AG04449 (cell line): ENCODE measurements at regions not wholly inside any gene's neighbourhood (a gene's known extent, or its start where the extent isn't known, plus 50 kb on each side); places are given as distances from the start of the nearest gene placed in this dataset.

Experiments
- CTCF ChIA-PET: fragments of 350-600 bp; formaldehyde crosslinking; extraction: SDS; loops from one replicate; lab custom pipeline; 2021; ENCODE audit warnings: antibody characterized with exemption; lab: Yijun Ruan, JAX
- POLR2A ChIA-PET: fragments of 400-600, 350-600 bp; formaldehyde crosslinking; extraction: SDS; loops from one replicate; lab custom pipeline; 2020; ENCODE audit warnings: antibody characterized with exemption, inconsistent platforms; lab: Yijun Ruan, JAX
- DNase-seq: peaks from one replicate; pipeline ENCODE4 v3.0.0-alpha.2; 2010; ENCODE audit warnings: low read depth, low spot score
- H3K4me3 ChIP-seq: 2 replicates; pipeline ENCODE4 v1.5.1; 2011; ENCODE audit warnings: low read depth, mild to moderate bottlenecking, control low read depth, low read length
- TF ChIP-seq, protein P1 (sequence below): IDR thresholded peaks from one replicate; pipeline ENCODE4 v1.5.1; 2011; ENCODE audit warnings: mild to moderate bottlenecking, moderate library complexity, low read length, control low read depth, inconsistent platforms; ENCODE audit not compliant: insufficient read depth; ENCODE audit errors: missing control alignments

DNA sequence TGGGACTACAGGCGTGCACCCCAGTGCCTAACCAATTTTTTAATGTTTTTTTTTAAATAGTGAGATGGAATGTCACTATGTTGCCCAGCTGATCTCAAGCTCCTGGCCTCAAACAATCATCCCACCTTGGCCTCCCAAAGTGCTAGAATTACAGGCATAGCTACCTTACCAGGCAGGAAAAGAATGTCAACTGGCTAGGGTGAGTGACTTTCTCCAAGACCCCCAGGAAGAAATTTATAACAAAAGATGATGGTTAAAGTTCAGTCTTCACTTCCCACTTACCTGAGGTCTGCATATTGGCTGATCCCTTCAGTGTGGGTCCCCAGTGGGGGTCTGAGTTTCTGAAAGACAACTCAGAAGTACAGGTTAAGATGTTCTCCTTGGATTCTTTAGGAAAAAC is 893.0 kb downstream of the UQCRFS1 start:
- DNase-seq, result no peak
- H3K4me3 ChIP-seq, result no peak overlapping the region
- ChIA-PET POLR2A (no interaction called here), CTCF (no interaction called here)
- TF ChIP-seq, protein P1, sequence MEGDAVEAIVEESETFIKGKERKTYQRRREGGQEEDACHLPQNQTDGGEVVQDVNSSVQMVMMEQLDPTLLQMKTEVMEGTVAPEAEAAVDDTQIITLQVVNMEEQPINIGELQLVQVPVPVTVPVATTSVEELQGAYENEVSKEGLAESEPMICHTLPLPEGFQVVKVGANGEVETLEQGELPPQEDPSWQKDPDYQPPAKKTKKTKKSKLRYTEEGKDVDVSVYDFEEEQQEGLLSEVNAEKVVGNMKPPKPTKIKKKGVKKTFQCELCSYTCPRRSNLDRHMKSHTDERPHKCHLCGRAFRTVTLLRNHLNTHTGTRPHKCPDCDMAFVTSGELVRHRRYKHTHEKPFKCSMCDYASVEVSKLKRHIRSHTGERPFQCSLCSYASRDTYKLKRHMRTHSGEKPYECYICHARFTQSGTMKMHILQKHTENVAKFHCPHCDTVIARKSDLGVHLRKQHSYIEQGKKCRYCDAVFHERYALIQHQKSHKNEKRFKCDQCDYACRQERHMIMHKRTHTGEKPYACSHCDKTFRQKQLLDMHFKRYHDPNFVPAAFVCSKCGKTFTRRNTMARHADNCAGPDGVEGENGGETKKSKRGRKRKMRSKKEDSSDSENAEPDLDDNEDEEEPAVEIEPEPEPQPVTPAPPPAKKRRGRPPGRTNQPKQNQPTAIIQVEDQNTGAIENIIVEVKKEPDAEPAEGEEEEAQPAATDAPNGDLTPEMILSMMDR, result no peak

DNA sequence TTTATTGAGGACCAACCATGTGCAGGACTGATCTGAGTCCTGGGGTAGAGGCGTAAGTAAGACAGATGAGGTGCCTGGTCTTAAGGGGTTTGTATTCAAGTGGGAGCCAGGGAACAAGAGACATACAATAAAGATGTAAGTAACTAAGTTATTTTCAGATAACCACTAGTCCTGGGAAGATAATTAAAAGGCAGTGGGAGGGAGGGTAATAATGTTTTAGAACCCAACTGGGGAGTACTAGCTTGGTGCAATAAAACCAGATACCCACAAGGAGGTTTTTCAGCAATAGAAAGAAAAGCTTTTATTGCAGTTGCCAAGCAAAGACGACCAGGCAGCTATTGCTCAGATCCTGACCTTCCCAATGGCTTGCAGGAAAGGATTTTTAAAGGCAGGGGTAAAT is 893.7 kb downstream of the UQCRFS1 start:
- DNase-seq, result no peak
- ChIA-PET POLR2A (no interaction called here), CTCF (no interaction called here)
- H3K4me3 ChIP-seq, result no peak overlapping the region
- TF ChIP-seq, protein P1, result no peak

DNA sequence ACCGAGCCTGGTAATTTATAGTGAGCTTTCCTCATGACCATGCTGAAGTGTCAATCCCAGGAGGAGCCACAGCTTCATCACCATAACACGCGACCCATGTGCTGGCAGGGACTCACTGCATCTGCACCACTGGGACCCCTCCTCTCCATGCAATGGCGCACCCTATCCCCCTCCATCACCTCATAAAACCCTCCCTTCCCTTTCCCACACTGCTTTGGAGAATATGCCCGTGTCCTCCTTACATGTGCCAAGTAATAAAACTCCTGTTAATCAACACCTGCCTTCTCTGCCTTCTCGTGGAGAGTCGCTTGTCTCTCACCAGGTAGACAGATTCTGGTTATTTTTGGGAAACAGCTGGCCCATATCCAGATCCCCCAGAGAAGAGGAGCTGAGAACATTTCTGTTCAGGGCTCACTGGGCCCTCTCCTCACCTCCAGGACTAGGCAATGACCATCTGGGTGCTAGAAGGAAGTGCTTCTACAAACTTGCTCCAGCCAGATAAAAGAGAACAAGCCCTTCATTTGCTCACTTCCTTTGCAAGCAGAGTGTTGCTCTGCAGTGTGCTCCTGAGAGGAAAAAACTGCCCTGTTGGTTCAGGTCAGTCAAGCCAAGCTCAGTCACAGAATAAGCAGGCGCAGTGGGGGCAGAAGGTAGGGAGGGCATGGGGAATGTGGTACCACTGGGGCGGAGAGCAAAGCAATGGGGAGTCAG is 894.3 kb downstream of the UQCRFS1 start:
- no peak for DNase-seq
- ChIA-PET POLR2A (no interaction called here), CTCF (no interaction called here)
- TF ChIP-seq, protein P1, result no peak
- H3K4me3 ChIP-seq, result no peak overlapping the region

DNA sequence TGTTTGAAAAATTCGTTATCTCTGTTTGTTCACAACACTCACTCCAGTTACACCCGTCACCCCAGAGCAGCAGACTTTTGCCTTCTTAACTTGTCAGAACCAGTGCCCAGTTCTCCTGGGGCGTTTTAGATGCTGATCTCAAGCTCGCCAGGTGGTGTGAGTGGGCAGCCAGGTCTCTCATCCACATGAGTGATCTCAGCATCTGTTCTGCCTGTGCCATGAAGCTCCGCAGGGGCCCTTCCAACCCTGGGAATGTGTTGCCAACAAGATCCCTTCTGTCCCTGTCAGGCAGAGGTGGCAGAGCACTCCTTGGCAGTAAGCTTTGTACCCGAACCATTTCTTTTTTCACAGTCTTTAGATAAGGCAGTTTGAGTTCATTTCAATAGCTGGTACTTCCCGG is 896.5 kb downstream of the UQCRFS1 start:
- TF ChIP-seq, protein P1, result no peak
- DNase-seq, result no peak
- ChIA-PET CTCF (no interaction called here), POLR2A (no interaction called here)
- no peak overlapping the region for H3K4me3 ChIP-seq

DNA sequence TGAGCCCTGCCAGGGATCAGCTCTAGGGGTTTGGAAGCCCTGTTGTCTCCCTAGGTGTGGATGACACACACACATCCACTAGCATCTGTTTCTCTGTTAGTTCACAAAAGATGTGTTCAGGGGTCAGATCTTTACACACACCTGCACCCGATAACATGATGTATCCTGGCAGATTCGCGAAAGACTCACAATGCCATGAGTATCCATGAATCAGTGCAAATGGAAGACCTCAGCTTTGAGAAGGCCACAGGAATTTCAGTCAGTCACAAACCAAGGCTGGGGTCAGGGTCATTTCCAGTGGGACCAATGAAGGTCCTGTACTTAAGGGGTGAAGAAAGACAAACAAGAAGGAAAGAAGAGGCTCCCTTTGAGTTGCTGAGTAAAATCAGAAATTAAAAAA is 898.2 kb downstream of the UQCRFS1 start:
- CTCF ChIA-PET, result no interaction called here
- no peak for DNase-seq
- POLR2A ChIA-PET, result no interaction called here
- TF ChIP-seq, protein P1, result no peak
- no peak overlapping the region for H3K4me3 ChIP-seq

DNA sequence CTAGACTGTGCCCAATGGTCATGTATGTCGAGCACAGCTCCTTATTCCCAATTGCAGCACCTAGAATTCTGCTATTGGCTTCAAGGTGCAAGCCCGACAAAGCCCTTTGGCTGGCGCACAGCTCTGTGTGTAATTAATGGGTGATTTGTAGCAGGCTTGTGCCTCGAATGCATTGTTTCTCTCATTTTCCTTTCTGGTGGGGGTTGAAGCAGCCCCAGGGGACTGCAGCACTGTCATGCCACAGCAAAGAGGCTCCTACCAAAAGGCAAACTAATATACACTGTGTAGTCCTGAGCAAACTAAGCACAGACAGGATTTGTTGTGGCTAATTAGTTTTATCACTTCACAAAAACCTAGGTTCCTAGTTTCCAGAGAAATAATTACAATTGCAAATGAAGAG is 898.7 kb downstream of the UQCRFS1 start:
- ChIA-PET CTCF (no interaction called here), POLR2A (no interaction called here)
- no peak overlapping the region for H3K4me3 ChIP-seq
- TF ChIP-seq, protein P1, result no peak
- no peak for DNase-seq
